ENCODE measurements at regions not wholly inside any gene's neighbourhood (a gene's known extent, or its start where the extent isn't known, plus 50 kb on each side); places are given as distances from the start of the nearest gene placed in this dataset.

DNA sequence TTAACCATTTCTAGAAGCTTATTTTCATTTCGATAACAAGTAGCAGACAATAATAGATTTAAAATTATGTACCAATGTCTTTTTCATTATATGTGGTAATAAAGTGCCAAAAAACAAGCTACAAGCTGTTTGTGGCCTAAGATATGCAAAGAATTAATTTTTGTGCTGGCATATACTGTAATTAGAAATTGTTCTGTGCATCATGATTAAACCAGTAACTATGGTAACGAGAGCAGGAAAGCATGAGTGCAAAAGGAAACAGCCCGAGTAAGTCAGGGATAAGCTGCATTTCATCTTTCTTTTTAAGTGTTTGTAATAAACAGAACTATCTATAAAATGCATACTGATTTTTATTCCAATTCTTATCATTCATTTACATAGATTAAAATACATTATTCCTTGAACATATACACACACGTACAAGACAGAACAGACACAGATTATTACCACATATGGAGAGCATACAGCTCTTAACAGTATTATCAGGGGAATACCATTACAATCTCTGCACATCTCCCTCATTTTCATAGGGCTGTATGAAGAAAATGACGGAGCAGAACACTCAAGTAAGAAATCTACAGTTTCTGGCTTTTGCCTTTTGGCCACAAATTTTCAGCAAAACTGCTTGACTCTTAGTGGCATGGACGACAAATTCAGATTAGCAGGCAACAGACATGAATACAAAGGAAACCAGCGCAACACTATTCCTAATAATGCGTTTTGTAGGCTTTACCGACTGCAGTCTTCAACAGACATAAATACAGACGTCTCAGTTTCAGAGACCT lies 121.3 kb upstream of the WDR17 start:
- no peak for DNase-seq (ENCODE audit: low read depth)
- H3K4me3 ChIP-seq (ENCODE audit: low read depth, low read length) = no peak overlapping the region
- TF ChIP-seq, protein P1, sequence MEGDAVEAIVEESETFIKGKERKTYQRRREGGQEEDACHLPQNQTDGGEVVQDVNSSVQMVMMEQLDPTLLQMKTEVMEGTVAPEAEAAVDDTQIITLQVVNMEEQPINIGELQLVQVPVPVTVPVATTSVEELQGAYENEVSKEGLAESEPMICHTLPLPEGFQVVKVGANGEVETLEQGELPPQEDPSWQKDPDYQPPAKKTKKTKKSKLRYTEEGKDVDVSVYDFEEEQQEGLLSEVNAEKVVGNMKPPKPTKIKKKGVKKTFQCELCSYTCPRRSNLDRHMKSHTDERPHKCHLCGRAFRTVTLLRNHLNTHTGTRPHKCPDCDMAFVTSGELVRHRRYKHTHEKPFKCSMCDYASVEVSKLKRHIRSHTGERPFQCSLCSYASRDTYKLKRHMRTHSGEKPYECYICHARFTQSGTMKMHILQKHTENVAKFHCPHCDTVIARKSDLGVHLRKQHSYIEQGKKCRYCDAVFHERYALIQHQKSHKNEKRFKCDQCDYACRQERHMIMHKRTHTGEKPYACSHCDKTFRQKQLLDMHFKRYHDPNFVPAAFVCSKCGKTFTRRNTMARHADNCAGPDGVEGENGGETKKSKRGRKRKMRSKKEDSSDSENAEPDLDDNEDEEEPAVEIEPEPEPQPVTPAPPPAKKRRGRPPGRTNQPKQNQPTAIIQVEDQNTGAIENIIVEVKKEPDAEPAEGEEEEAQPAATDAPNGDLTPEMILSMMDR (IDR thresholded peaks at IDR 0.05; ENCODE audit: control insufficient read depth, extremely low read depth, insufficient read depth) = no peak

DNA sequence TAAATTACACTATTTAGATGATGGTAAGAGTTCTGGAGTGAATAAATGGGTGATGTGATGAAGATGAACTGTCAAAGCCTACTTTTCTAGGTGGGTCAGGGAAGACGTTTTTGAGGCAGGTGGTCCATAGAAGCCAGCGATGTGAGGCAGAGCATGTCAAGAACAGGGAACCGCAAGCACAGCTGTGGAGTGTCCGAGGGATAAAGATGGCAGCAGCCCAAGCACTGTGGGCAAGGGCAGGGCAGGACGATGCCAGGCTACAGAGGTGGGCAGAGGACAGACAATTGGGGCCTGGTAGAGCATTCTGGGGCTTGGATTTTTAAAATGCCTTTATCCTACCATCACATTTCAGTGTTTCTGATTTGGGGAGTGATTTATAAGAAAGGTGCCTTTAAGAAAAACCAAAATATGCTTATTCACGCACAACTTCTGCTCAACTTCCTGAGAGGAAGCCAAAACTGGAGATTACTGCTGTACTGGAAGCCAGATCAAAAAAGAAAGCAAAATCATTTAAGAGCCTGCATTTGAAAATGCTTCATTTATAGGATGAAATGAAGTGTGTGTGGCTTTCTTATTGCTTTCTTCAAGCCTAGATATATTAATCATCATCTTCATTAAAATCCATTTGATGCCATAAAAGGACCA lies 119.0 kb upstream of the WDR17 start:
- TF ChIP-seq, protein P1 (IDR thresholded peaks at IDR 0.05; ENCODE audit: control insufficient read depth, extremely low read depth, insufficient read depth) = no peak
- DNase-seq (ENCODE audit: low read depth) = no peak
- no peak overlapping the region for H3K4me3 ChIP-seq (ENCODE audit: low read depth, low read length)

DNA sequence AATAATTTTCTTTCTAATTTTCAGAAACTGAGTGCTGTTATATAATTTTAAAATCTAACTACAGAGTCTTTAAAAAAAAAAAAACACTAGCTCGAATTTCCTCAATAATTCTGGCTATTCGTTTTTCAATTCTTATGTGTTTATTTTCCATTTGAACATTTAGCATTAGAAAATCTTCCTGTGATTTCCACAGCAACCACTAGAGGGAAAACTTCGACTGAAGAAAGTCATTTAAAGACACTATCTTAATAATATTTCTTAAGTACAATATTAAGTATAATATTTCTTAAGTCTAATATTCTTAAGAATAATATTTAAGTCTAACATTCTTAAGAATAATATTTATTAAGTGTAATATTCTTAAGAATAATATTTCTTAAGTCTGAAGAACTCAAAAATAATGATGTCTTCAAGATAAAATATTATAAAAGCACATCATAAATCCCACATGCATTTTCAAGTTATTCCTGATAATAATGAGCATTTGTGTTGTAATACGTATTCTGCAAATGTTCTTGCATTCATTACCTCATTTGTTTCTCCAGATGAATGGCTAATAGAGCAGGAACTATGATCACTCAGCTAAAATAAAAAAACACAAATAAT lies 118.4 kb upstream of the WDR17 start:
- TF ChIP-seq, protein P1 (IDR thresholded peaks at IDR 0.05; ENCODE audit: control insufficient read depth, extremely low read depth, insufficient read depth) = peak; percentile 46
- DNase-seq (ENCODE audit: low read depth) = no peak
- no peak overlapping the region for H3K4me3 ChIP-seq (ENCODE audit: low read depth, low read length)

- TF ChIP-seq, protein P1 (IDR thresholded peaks at IDR 0.05; ENCODE audit: control insufficient read depth, extremely low read depth, insufficient read depth) = no peak
- no peak overlapping the region for H3K4me3 ChIP-seq (ENCODE audit: low read depth, low read length)
- DNase-seq (ENCODE audit: low read depth) = no peak
Measured at GRCh38 chr4:175951794-175952193, 113.8 kb upstream of the WDR17 start.

DNA sequence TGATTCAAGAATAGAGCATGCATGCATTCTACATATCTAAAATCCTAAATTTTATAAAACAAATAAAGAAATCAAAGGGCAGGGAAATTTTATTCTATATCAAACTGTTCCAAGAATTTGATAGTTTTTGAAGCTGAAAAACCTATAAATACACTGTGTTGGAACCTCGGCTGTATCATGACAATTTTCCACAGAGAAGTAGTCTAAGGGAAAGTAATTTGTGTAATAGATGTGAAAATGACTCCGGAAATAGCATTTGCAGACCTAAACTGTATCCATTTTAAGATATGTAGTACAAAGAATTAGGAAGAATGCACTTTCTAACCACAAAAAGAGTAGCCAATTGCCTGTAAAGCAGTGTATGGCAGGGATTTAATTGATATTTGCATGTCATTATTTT lies 112.5 kb upstream of the WDR17 start:
- TF ChIP-seq, protein P1 (IDR thresholded peaks at IDR 0.05; ENCODE audit: control insufficient read depth, extremely low read depth, insufficient read depth) = no peak
- no peak overlapping the region for H3K4me3 ChIP-seq (ENCODE audit: low read depth, low read length)
- DNase-seq (ENCODE audit: low read depth) = no peak

- H3K4me3 ChIP-seq (ENCODE audit: low read depth, low read length) = no peak overlapping the region
- no peak for DNase-seq (ENCODE audit: low read depth)
- TF ChIP-seq, protein P1 (IDR thresholded peaks at IDR 0.05; ENCODE audit: control insufficient read depth, extremely low read depth, insufficient read depth) = no peak
Measured at GRCh38 chr4:175953960-175954521, 111.6 kb upstream of the WDR17 start.
